IMR-90 (cell line): ENCODE measurements at regions not wholly inside any gene's neighbourhood (a gene's known extent, or its start where the extent isn't known, plus 50 kb on each side); places are given as distances from the start of the nearest gene placed in this dataset.

ENCODE experiments used
- ATAC-seq: fragments of 200-7000 bp; cut with Tn5 transposase; 2 replicates; pipeline ENCODE4 v1.9.1; 2020; ENCODE audit warnings: low read depth, mild to moderate bottlenecking, moderate library complexity
- BruUV-seq: library from RNA; stranded (reverse); fragments of 400-500 nt; replicated peaks from 2 replicates; lab custom pipeline; 2021; lab: Mats Ljungman, UMichigan
- CTCF ChIA-PET: fragments of 300-600 bp; formaldehyde crosslinking; extraction: SDS; loops from one replicate; lab custom pipeline; 2021; ENCODE audit warnings: antibody characterized with exemption; lab: Yijun Ruan, JAX
- POLR2A ChIA-PET: fragments of 300-600 bp; sonication (Branson Sonifier 250); formaldehyde crosslinking; loops from one replicate; lab custom pipeline; 2022; ENCODE audit warnings: antibody characterized with exemption; ENCODE audit not compliant: unreplicated experiment; lab: Charles Lee
- DNase-seq: peaks from one replicate; pipeline ENCODE4 v3.0.0; 2013
- H2AFZ ChIP-seq: replicated peaks from 2 replicates; pipeline ENCODE3; 2013; ENCODE audit warnings: low read length, mild to moderate bottlenecking; ENCODE audit not compliant: poor library complexity
- H2AK5ac ChIP-seq: 2 replicates; pipeline ENCODE4 v1.6.1; 2013; ENCODE audit warnings: low read depth, low read length, inconsistent platforms
- H2AK9ac ChIP-seq: replicated peaks from 2 replicates; pipeline ENCODE3; 2013; ENCODE audit warnings: mild to moderate bottlenecking, low read depth, low read length, moderate library complexity; ENCODE audit not compliant: poor library complexity
- H2BK120ac ChIP-seq: 2 replicates; pipeline ENCODE4 v1.6.1; 2013; ENCODE audit warnings: low read depth, low read length, inconsistent platforms
- H2BK15ac ChIP-seq: 3 replicates; pipeline ENCODE4 v1.6.1; 2013; ENCODE audit warnings: low read depth, low read length, inconsistent platforms
- H2BK20ac ChIP-seq: 2 replicates; pipeline ENCODE4 v1.6.1; 2013; ENCODE audit warnings: low read depth, mild to moderate bottlenecking, inconsistent platforms, low read length, moderate library complexity
- H2BK5ac ChIP-seq: 2 replicates; pipeline ENCODE4 v1.6.1; 2013; ENCODE audit warnings: mild to moderate bottlenecking, low read depth, low read length, inconsistent platforms; ENCODE audit not compliant: poor library complexity, severe bottlenecking
- H3K14ac ChIP-seq: replicated peaks from 2 replicates; pipeline ENCODE4 v1.6.1; 2013; ENCODE audit warnings: low read depth, low read length, inconsistent platforms
- H3K18ac ChIP-seq: 2 replicates; pipeline ENCODE4 v1.6.1; 2013; ENCODE audit warnings: low read depth, low read length, control low read depth
- H3K23ac ChIP-seq: 2 replicates; pipeline ENCODE4 v1.6.1; 2013; ENCODE audit warnings: low read depth, low read length, inconsistent platforms
- H3K27ac ChIP-seq: 2 replicates; pipeline ENCODE4 v1.5.1; 2013; ENCODE audit warnings: mild to moderate bottlenecking, control low read depth, low read length; ENCODE audit not compliant: insufficient read depth
- H3K27me3 ChIP-seq: 2 replicates; pipeline ENCODE4 v1.6.1; 2013; ENCODE audit warnings: low read length; ENCODE audit not compliant: control insufficient read depth, insufficient read depth
- H3K36me3 ChIP-seq: 2 replicates; pipeline ENCODE4 v1.6.1; 2013; ENCODE audit warnings: low read length, mixed read lengths; ENCODE audit not compliant: control insufficient read depth, insufficient read depth
- H3K4ac ChIP-seq: 2 replicates; pipeline ENCODE4 v1.6.1; 2013; ENCODE audit warnings: low read depth, low read length, inconsistent platforms
- H3K4me1 ChIP-seq: 2 replicates; pipeline ENCODE4 v1.6.1; 2013; ENCODE audit warnings: low read length, mixed read lengths; ENCODE audit not compliant: control insufficient read depth, insufficient read depth
- H3K4me2 ChIP-seq: 2 replicates; pipeline ENCODE4 v1.6.1; 2013; ENCODE audit warnings: low read depth, mild to moderate bottlenecking, control low read depth, low read length, moderate library complexity
- H3K4me3 ChIP-seq: 2 replicates; pipeline ENCODE4 v1.5.1; 2013; ENCODE audit warnings: low read depth, mild to moderate bottlenecking, control low read depth, low read length, moderate library complexity; ENCODE audit not compliant: insufficient read depth
- H3K56ac ChIP-seq: 2 replicates; pipeline ENCODE4 v1.6.1; 2013; ENCODE audit warnings: low read length, inconsistent platforms; ENCODE audit not compliant: insufficient read depth; ENCODE audit errors: extremely low read depth
- H3K79me1 ChIP-seq, 2 experiments: 2 replicates each; pipeline ENCODE4 v1.6.1; 2013; ENCODE audit warnings: low read length in 2 of 2, inconsistent platforms in 1 of 2, low read depth in 1 of 2
- H3K9ac ChIP-seq: 2 replicates; pipeline ENCODE4 v1.6.1; 2013; ENCODE audit warnings: low read depth, low read length, control low read depth
- H3K9me1 ChIP-seq: 2 replicates; pipeline ENCODE4 v1.6.1; 2013; ENCODE audit warnings: low read length, inconsistent platforms; ENCODE audit not compliant: insufficient read depth
- H3K9me3 ChIP-seq: 2 replicates; pipeline ENCODE4 v1.6.1; 2013; ENCODE audit warnings: low read length; ENCODE audit not compliant: control insufficient read depth, insufficient read depth
- H4K20me1 ChIP-seq: 2 replicates; pipeline ENCODE4 v1.6.1; 2013; ENCODE audit warnings: low read length, inconsistent platforms; ENCODE audit not compliant: insufficient read depth
- H4K5ac ChIP-seq: 2 replicates; pipeline ENCODE4 v1.6.1; 2013; ENCODE audit warnings: mild to moderate bottlenecking, low read depth, low read length, control low read depth
- H4K8ac ChIP-seq, 2 experiments: 2 replicates each; pipeline ENCODE4 v1.6.1; 2013; ENCODE audit warnings: low read depth in 2 of 2, low read length in 2 of 2, control low read depth in 1 of 2, inconsistent platforms in 1 of 2
- H4K91ac ChIP-seq: 2 replicates; pipeline ENCODE4 v1.6.1; 2013; ENCODE audit warnings: low read depth, low read length, inconsistent platforms; ENCODE audit not compliant: insufficient read depth
- BHLHE40 ChIP-seq: fragments of 150-350 bp; IDR thresholded peaks from 2 replicates; pipeline ENCODE4 v1.6.1; 2016; ENCODE audit warnings: mild to moderate bottlenecking, low read depth, low read length
- CEBPB ChIP-seq: IDR thresholded peaks from 2 replicates; pipeline ENCODE4 v1.6.1; 2012; ENCODE audit warnings: low read depth, low read length, improper control_type of control experiment
- CHD1 ChIP-seq: IDR thresholded peaks from 2 replicates; pipeline ENCODE4 v1.6.1; 2012; ENCODE audit warnings: low read depth, low read length, improper control_type of control experiment
- ELK1 ChIP-seq: fragments of 150-350 bp; IDR thresholded peaks from 2 replicates; pipeline ENCODE4 v1.6.1; 2016; ENCODE audit warnings: low read depth, mild to moderate bottlenecking, low read length, moderate library complexity, borderline replicate concordance
- FOS ChIP-seq: fragments of 150-350 bp; IDR thresholded peaks from 2 replicates; pipeline ENCODE4 v1.6.1; 2016; ENCODE audit warnings: low read depth, low read length
- MAFK ChIP-seq: IDR thresholded peaks from 2 replicates; pipeline ENCODE4 v1.6.1; 2012; ENCODE audit warnings: low read depth, low read length, improper control_type of control experiment
- MXI1 ChIP-seq: IDR thresholded peaks from 2 replicates; pipeline ENCODE4 v1.6.1; 2012; ENCODE audit warnings: low read depth, mild to moderate bottlenecking, low read length, moderate library complexity, borderline replicate concordance
- POLR2A ChIP-seq: IDR thresholded peaks from 2 replicates; pipeline ENCODE4 v1.6.1; 2012; ENCODE audit warnings: mild to moderate bottlenecking, low read depth, low read length
- RAD21 ChIP-seq: IDR thresholded peaks from 2 replicates; pipeline ENCODE4 v1.6.1; 2012; ENCODE audit warnings: low read length, improper control_type of control experiment
- RCOR1 ChIP-seq: IDR thresholded peaks from 2 replicates; pipeline ENCODE4 v1.6.1; 2012; ENCODE audit warnings: mild to moderate bottlenecking, low read length, improper control_type of control experiment; ENCODE audit not compliant: insufficient replicate concordance
- RFX5 ChIP-seq: IDR thresholded peaks from 2 replicates; pipeline ENCODE4 v1.8.0; 2012; ENCODE audit warnings: low read depth, mild to moderate bottlenecking, low read length, moderate library complexity
- SMC3 ChIP-seq: fragments of 150-350 bp; IDR thresholded peaks from 2 replicates; pipeline ENCODE4 v1.6.1; 2016; ENCODE audit warnings: low read depth, mild to moderate bottlenecking, antibody characterized with exemption, low read length, moderate library complexity
- USF2 ChIP-seq: fragments of 150-350 bp; IDR thresholded peaks from 2 replicates; pipeline ENCODE4 v1.6.1; 2017; ENCODE audit warnings: mild to moderate bottlenecking, antibody characterized with exemption, low read length, low read depth
- WGBS, 2 experiments: methylation state at CpG; one replicate each; pipeline versions ENCODE4 v1.1.5 to v1.1.7; 2013; ENCODE audit warnings: missing lambda C conversion rate in 2 of 2; ENCODE audit not compliant: insufficient read length in 1 of 2; ENCODE audit errors: extremely low coverage in 2 of 2; 5-methylcytosine and 5-hydroxymethylcytosine counted together
- dilution Hi-C: fragments of 300-500 bp; cut with HindIII; formaldehyde crosslinking; loops from one replicate; pipeline ENCODE4 v1.14.3; 2018; ENCODE audit warnings: low sequenced_read_pairs; ENCODE audit not compliant: unreplicated experiment
- in situ Hi-C: fragments of 300-500 bp; cut with MboI; formaldehyde crosslinking; loops from 3 replicates; pipeline ENCODE4 v1.14.3; 2019; ENCODE audit warnings: low sequenced_read_pairs, inconsistent platforms, mixed read lengths
- intact Hi-C: fragments of 100-400 bp; cut with micrococcal nuclease; formaldehyde crosslinking; loops from 2 replicates; pipeline ENCODE4 v1.10.0; 2022
- TF ChIP-seq, protein P1 (sequence below): conservative IDR thresholded peaks from 2 replicates; pipeline ENCODE4 v1.5.1; 2012; ENCODE audit warnings: mild to moderate bottlenecking, low read depth, low read length, improper control_type of control experiment

DNA sequence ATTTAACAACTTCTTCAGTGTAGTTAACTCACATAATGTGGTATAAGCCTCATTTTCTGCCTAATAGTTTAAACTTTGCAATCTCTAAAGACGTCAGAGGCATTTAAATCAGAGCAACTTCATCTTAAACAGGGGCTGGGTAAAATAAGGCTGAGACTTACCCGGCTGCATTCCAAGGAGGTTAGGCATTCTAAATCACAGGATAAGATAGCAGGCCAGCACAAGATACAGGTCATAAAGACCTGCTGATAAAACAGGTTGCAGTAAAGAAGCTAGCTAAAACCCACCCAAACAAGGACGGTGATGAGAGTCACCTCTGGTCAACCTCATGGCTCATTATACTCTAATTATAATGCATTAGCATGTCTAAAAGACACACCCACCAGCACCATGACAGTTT lies 115.6 kb upstream of the PKP2 start:
- ATAC-seq (no peak), DNase-seq (no peak)
- Histone ChIP-seq H2BK120ac (no peak overlapping the region), H3K14ac (no peak overlapping the region), H4K91ac (no peak overlapping the region), H3K18ac (no peak overlapping the region), H3K27ac (no peak overlapping the region), H3K9ac (no peak overlapping the region), H3K79me1 (no peaks in the 10 kb centered on the region), H2AFZ (no peak overlapping the region), H2BK20ac (no peak overlapping the region), H3K27me3 (no peaks in the 10 kb centered on the region), H2AK5ac (no peak overlapping the region), H3K4me3 (no peak overlapping the region), H4K8ac (no peak overlapping the region), H3K4me1 (no peaks in the 10 kb centered on the region), H3K36me3 (no peaks in the 10 kb centered on the region), H2BK15ac (no peak overlapping the region), H3K23ac (no peak overlapping the region), H3K4me2 (no peak overlapping the region), H2BK5ac (no peak overlapping the region), H3K4ac (no peak overlapping the region), H3K56ac (no peak overlapping the region), H2AK9ac (no peak overlapping the region), H3K9me1 (no peaks in the 10 kb centered on the region), H4K20me1 (no peaks in the 10 kb centered on the region), H4K5ac (no peak overlapping the region), H3K9me3 (peaks cover 6% of the 10 kb centered on the region)
- WGBS, 2 experiments, result no CpG with 5 or more reads among the region's 3 CpGs
- no TSS peak for BruUV-seq
- POLR2A ChIA-PET, result no interaction called here
- intact Hi-C loops, result no loop called here
- in situ Hi-C loops, result no loop called here
- CTCF ChIA-PET, result no interaction called here
- dilution Hi-C loops, result no loop called here
- TF ChIP-seq RFX5 (no peak), SMC3 (no peak), RAD21 (no peak), CHD1 (no peak), MXI1 (no peak), BHLHE40 (no peak), MAFK (no peak), ELK1 (no peak), POLR2A (no peak), RCOR1 (no peak), FOS (no peak), USF2 (no peak), CEBPB (no peak)
- TF ChIP-seq, protein P1, sequence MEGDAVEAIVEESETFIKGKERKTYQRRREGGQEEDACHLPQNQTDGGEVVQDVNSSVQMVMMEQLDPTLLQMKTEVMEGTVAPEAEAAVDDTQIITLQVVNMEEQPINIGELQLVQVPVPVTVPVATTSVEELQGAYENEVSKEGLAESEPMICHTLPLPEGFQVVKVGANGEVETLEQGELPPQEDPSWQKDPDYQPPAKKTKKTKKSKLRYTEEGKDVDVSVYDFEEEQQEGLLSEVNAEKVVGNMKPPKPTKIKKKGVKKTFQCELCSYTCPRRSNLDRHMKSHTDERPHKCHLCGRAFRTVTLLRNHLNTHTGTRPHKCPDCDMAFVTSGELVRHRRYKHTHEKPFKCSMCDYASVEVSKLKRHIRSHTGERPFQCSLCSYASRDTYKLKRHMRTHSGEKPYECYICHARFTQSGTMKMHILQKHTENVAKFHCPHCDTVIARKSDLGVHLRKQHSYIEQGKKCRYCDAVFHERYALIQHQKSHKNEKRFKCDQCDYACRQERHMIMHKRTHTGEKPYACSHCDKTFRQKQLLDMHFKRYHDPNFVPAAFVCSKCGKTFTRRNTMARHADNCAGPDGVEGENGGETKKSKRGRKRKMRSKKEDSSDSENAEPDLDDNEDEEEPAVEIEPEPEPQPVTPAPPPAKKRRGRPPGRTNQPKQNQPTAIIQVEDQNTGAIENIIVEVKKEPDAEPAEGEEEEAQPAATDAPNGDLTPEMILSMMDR, result no peak
